ENCODE measurements at regions not wholly inside any gene's neighbourhood (a gene's known extent, or its start where the extent isn't known, plus 50 kb on each side); places are given as distances from the start of the nearest gene placed in this dataset.
"Not testable (repeated sequence)": the region's sequence is repeated elsewhere in the genome, so short reads cannot be mapped to it uniquely, and the experiment has no call there.

- no peak for DNase-seq
Observed at GRCh38 chr11:23377909-23378308, 517.6 kb upstream of the CCDC179 start.

- DNase-seq: no peak
Observed at GRCh38 chr11:23391031-23391430, 530.8 kb upstream of the CCDC179 start.

- DNase-seq: no peak
Observed at GRCh38 chr11:23398052-23398451, 537.8 kb upstream of the CCDC179 start.

DNA sequence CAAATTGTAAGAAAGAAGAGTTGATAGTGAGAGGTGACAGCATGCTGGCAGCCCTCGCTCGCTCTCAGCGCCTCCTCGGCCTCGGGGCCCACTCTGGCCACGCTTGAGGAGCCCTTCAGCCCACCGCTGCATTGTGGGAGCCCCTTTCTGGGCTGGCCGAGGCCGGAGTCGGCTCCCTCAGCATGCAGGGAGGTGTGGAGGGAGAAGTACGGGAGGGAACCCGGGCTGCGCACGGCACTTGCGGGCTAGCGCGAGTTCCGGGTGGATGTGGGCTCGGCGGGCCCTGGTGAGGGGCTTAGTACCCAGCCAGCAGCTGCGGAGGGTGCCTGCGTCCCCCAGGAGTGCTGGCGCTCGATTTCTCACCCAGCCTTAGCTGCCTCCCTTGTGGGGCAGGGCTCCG, 539.7 kb upstream of the CCDC179 start:
- DNase-seq: no peak

DNA sequence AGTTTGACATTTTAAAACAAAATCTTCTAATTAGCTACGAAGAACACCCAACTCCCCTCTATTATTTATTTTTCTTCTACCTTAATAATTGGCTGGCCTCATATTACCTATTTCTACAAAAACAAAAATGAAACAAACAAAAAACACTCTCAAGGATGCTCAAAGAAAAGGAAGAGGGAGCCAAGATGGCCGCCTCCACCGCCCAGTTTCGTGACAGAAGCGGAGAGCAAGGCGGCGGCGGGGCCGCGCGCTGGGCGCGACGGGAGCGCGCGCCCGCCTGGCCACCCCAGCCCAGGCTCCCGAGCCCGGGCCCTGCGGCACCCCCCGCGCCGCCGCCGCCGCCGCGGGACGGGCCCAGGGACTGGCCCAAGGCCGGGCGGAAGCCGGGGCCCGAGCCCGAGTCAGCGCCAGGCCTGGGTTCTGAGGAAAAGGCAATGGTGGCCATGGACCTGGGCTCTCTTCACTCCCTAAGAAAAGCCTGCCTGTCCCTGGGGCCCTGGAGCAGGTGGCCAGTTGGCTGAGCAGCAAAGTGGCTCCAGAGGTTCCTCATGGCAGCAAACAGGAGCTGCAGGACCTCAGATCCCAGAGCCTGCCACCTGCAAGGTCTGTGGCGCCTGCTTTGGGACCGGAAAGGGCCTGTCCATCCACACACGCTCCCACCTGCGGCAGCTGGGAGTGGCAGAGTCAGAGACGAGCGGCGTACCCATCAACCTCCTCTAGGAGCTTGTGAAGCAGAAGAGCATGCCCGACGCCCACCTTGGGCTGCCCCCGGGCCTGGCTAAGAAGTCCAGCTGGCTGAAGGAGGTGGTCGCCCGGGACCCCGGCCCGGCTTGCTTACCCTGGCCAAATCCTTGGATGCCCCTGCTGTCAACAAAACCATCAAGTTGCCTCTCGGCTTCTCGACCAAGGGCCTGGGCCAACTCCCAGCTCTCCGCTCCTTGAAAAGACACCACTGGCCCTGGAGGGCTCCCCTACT, 543.2 kb upstream of the CCDC179 start:
- DNase-seq: no peak

- no peak for DNase-seq
Observed at GRCh38 chr11:23404225-23405160, 544.2 kb upstream of the CCDC179 start.

DNA sequence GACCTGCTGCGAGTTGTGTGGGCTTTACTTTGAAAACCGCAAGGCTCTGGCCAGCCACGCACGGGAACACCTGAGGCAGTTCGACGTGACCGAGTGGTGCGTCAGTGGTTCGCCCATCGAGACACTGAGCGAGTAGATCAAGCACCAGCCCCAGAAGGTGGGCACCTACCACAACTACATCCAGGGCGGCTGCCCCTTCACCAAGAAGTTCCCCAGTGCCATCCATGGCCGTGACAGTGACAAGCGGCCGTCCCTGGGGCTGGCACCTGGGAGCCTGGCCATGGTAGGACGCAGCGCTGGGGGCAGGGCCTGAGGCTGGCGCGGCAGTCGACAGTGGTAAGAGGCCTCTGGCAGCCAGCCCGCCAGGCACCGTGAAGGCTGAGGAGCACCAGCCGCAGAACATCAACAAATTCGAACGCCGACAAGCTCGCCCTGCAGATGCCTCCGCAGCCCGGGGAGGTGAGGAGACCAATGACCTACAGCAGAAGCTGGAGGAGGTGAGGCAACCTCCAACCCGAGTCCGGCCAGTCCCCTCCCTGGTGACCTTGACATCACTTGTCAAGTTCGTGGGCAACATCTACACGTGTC, 545.2 kb upstream of the CCDC179 start:
- no peak for DNase-seq

DNA sequence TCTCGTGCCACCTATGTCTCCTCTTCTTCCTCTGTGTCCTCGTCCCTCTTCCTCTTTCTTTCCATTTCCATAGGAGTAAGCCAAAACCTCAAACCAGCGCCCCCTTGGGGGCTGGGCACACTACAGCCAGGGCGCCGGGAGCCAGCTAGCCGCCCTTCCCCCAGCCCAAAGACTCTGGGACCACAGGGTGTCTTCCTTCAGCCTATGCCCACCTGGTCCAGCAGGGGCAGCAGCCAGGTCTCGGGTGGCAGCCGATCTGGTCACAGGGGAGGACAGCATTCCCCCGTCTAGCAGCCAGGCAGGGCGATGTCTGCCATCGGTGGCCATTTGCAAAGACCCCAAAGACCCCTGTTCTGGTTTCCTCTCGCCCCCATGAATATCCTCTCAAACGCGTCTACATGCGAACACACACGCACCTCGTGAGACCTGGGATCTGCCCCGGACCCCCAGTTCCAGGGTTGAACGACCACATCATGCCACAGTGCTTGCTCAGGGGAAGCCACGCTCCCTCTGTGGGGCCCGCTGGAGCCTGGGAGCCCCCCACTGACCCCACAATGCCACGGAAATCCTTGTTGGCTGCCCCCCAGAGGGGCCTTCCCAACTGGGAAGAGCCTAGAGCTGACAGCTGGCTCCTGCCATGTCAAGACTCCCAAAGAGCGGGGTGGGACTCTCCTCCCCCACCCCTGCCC, 546.0 kb upstream of the CCDC179 start:
- no peak for DNase-seq

GRCh38 chr11:23413057-23413456, 552.8 kb upstream of the CCDC179 start:
- DNase-seq: no peak

GRCh38 chr11:23423104-23423503, 562.8 kb upstream of the CCDC179 start:
- no peak for DNase-seq

GRCh38 chr11:23423656-23424055, 563.4 kb upstream of the CCDC179 start:
- DNase-seq: no peak

GRCh38 chr11:23425381-23425780, 565.1 kb upstream of the CCDC179 start:
- no peak for DNase-seq

DNA sequence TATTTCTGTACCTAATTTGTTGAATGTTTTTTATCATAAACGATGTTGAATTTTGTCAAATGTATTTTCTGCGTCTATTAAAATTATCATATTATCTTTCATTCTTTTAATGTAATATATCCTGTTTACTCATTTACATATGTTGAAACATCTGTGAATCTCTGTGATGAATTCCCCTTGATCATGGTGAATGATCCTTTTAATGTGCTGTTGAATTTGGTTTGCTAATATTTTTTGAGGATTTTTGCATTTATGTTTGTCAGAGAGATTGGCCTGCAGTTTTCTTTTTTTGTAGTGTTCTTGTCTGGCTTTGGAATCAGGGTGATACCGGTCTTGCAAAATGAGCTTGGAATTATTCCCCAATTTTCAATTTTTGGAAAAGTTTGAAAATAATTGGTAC, 569.3 kb upstream of the CCDC179 start:
- DNase-seq: no peak

GRCh38 chr11:23453522-23453921, 593.2 kb upstream of the CCDC179 start:
- DNase-seq: no peak

GRCh38 chr11:23455321-23455891, 595.1 kb upstream of the CCDC179 start:
- DNase-seq: no peak

- DNase-seq: no peak
Observed at GRCh38 chr11:23457641-23458040, 597.4 kb upstream of the CCDC179 start.

DNA sequence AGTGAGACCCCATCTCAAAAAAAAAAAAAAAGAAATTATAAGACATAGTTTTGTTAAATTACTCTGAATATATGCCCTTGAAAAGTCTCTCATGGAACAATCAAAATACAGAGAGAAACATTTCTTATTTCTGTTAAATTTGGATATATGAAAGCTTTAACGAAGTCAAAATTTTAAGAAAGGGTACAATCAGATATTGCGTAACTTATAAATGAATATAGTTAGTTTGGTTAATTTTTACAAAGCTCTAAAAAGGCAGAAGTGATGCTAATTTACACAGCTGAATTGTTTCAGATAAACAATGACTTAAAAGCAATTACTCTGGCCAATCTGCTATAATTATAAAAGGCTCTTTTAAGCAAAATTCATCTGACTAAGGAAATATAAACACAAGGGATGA, 611.6 kb upstream of the CCDC179 start:
- no peak for DNase-seq

DNA sequence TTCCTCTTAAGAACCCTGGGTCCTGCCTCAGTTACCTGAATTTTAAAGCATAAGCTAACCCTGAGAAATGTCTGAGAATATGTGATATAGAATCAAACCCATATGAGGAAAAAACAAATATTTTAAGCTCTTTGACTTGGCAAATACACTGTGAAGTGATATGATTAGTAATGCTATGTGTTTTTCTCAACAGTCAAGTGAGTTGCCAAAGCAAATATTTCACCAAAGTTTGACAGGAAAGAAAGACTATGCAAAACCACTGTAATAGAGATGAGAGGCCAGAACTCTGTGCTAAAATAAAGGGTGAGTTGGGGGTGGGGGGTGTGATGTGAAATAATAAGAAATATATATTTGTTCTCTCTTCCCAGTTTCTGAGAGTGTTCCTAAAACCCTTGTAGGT, 613.5 kb upstream of the CCDC179 start:
- DNase-seq: no peak

- no peak for DNase-seq
Observed at GRCh38 chr11:23480736-23481135, 620.5 kb upstream of the CCDC179 start.

- not testable (repeated sequence) for DNase-seq
Observed at GRCh38 chr11:23484146-23484545, 623.9 kb upstream of the CCDC179 start.

DNA sequence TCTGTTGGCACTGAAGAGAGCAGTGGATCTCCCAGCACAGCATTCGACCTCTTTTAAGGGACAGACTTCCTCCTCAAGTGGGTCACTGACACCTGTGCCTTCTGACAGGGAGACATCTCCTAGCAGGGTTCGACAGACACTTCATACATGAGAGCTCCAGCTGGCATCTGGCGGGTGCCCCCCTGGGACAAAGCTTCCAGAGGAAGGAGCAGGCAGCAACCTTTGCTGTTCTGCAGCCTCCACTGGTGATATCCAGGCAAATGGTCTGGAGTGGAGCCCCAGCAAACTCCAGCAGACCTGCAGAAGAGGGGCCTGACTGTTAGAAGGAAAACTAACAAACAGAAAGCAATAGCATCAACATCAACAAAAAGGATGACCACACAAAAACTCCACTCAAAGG, 624.3 kb upstream of the CCDC179 start:
- not testable (repeated sequence) for DNase-seq

DNA sequence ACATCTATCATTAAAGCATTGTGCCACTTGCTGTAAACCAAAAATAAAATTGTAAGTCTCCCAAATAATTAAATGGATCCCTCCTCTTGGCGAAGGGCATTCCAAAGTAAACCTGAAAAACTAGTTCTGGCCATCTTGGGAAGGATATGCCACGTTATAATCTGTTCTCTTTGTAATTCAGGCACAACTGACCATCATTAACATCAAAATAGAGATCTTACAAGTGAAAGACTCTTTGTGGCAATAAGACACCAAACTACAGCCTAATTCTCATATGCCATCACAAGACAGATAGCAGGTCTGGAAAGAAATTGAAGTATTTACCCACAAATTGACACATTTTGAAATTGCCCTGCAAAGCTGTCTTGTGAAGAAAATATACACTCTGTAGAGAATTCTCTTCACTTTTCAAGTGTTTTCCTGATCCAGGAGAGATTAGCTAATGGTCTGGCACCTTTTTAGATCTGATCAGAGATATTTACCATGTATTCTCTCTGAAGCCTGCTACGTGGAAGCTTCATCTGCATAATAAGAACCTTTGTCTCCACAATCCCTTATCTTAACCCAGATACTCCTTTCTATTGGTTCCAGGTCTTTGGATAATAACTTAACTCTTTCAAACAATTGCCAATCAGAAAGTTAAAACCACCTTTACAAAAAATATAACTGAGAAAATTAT, 630.4 kb upstream of the CCDC179 start:
- no peak for DNase-seq

Measured in left hindlimb (tissue), 1 donor.